HS-27A (cell line): ENCODE measurements at regions not wholly inside any gene's neighbourhood (a gene's known extent, or its start where the extent isn't known, plus 50 kb on each side); places are given as distances from the start of the nearest gene placed in this dataset.
"Not testable (repeated sequence)": the region's sequence is repeated elsewhere in the genome, so short reads cannot be mapped to it uniquely, and the experiment has no call there.

ENCODE experiments used
- DNase-seq: peaks from one replicate; pipeline ENCODE4 v3.0.0-alpha.2; 2012; ENCODE audit warnings: low read depth, missing footprints

DNA sequence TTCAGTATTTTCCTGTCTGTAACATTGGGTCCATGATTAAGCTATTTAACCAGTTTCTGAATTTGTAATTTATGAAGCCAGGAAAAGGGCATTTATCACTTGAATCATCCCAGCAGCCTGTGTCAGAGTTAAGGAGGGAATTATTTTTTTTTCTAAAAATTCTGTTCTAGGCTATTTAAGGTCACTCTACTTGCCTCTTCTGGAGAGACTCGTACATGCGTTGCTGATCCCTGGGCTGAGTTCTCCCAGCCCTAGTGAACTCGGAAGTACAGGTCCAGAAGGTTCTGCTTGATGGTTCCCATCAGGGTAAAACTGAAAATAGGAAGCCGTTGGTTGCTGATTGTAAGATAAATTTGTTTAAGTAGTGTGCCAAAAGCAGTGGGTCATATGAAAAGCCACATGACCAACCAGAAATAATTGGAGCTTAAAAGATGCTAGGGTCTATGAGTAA is 90.7 kb downstream of the GPR88 start:
- no peak for DNase-seq

GRCh38 chr1:100629391-100629790 is 90.2 kb upstream of the VCAM1 start:
- no peak for DNase-seq

GRCh38 chr1:100631015-100631551 is 88.5 kb upstream of the VCAM1 start:
- DNase-seq = peak; percentile 96

DNA sequence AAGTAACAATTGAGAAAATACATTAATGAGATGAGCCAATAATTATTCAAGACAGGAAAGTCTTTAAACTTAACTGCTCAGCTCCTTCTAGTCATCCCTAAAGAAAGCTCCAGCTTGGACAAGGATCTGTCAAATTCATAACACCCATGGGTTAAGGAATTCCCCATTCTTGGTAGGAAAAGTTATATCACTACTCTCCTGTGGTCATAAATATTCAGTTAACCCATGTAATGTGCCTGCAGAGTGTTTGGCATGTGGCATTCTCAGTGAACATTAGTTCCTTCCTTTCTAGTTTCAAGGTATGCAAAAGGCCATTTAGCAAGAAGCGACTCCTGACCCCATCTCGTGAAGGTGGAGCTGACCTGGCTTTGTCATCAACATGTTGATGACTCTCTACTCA is 76.7 kb upstream of the VCAM1 start:
- no peak for DNase-seq

DNA sequence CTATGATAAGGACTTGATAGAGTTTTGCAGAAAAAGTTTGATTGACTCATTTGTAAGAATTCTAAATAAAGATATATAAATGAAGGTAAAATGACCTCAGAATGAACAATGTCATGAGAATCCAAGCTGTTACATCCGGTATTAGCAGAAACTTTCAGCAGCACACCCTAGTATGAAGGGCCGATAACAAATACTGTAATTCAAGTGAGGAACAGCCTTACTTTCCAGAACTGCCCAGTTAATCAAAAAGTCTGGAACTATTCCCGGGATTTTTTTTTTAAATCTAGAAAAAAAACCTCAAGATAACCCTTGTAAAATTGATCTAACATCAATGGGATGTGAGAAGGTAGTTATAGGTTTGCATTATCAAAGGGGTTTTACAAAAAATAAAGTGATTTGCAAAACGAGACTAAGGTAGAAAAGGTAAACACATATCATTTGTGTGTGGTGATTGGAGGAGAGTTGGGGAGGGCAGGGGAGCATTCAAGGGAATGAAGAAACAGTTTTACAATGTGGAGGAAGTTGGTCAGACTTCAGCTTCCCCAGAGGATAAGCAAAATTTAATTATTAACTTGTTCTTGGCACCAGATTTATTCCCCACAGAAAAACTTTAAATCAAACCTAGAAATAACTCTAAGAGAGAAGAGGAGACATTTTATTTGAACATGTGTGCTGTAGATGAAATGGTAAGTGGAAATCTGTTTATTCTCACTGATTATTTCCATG is 75.9 kb upstream of the VCAM1 start:
- no peak for DNase-seq

GRCh38 chr1:100646001-100646400 is 73.5 kb upstream of the VCAM1 start:
- DNase-seq = no peak

- no peak for DNase-seq
These were observed 70.4 kb upstream of the VCAM1 start for GRCh38 chr1:100649146-100649545.

GRCh38 chr1:100657876-100658715 is 61.4 kb upstream of the VCAM1 start:
- no peak for DNase-seq

DNA sequence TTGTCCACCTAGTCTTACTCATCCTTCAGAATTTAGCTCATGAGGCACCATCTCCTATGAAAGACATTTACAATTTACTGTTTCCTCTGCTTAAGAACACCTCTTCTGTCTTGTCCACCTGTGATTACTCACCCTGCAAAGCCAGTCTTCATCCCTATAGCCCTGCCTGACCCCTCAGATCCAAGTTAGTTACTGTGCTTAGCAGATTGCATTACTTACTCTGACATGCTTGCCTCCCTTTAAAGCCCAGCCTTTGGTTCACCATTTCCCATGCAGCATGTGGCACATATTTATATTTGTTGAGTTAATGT is 60.9 kb upstream of the VCAM1 start:
- no peak for DNase-seq

- no peak for DNase-seq
These were observed 58.4 kb upstream of the VCAM1 start for GRCh38 chr1:100661176-100661575.

DNA sequence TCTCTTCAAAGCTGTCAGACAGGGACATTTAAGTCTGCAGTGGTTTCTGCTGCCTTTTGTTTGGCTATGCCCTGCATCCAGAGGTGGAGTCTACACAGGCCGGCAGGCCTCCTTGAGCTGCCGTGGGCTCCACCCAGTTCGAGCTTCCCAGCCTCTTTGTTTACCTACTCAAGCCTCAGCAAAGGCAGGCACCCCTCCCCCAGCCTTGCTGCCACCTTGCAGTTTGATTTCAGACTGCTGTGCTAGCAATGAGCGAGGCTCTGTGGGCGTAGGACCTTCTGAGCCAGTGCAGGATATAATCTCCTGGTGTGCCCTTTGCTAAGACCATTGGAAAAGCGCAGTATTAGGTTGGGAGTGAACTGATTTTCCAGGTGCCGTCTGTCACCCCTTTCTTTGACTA is 51.0 kb upstream of the VCAM1 start:
- not testable (repeated sequence) for DNase-seq
